PC-3 (cell line): ENCODE measurements at regions not wholly inside any gene's neighbourhood (a gene's known extent, or its start where the extent isn't known, plus 50 kb on each side); places are given as distances from the start of the nearest gene placed in this dataset.

ENCODE experiments used
- ATAC-seq: fragments of 200-7000 bp; cut with Tn5 transposase; 2 replicates; pipeline ENCODE4 v1.9.1; 2020; ENCODE audit warnings: mild to moderate bottlenecking, moderate library complexity
- BruUV-seq: library from RNA; stranded (reverse); fragments of 400-500 nt; replicated peaks from 2 replicates; lab custom pipeline; 2021; lab: Mats Ljungman, UMichigan
- CTCF ChIA-PET: fragments of 300-600 bp; sonication (Branson Sonifier 250); formaldehyde crosslinking; loops from one replicate; lab custom pipeline; 2022; ENCODE audit warnings: antibody characterized with exemption; lab: Charles Lee
- POLR2A ChIA-PET: fragments of 300-600 bp; sonication (Branson Sonifier 250); formaldehyde crosslinking; loops from one replicate; lab custom pipeline; 2022; ENCODE audit warnings: antibody characterized with exemption; ENCODE audit not compliant: unreplicated experiment; lab: Charles Lee
- DNase-seq: peaks from one replicate; pipeline ENCODE4 v3.0.0-alpha.2; 2015
- H2AFZ ChIP-seq: fragments of 300-600 bp; sonication (generic); 2 replicates; pipeline ENCODE4 v1.6.0; 2016; ENCODE audit warnings: antibody characterized with exemption, low read length
- H3F3A ChIP-seq: fragments of 300-600 bp; sonication (generic); one replicate; pipeline ENCODE4 v1.6.0; 2017; ENCODE audit warnings: antibody characterized with exemption, low read length, control low read depth, mild to moderate bottlenecking; ENCODE audit not compliant: unreplicated experiment
- H3K27ac ChIP-seq: fragments of 300-600 bp; sonication (generic); 2 replicates; pipeline ENCODE4 v1.5.1; 2016; ENCODE audit warnings: mild to moderate bottlenecking, low read length
- H3K27me3 ChIP-seq: fragments of 300-600 bp; sonication (generic); 2 replicates; pipeline ENCODE4 v1.6.1; 2016; ENCODE audit warnings: low read length, mixed read lengths
- H3K36me3 ChIP-seq: fragments of 300-600 bp; sonication (generic); 2 replicates; pipeline ENCODE4 v1.6.1; 2016; ENCODE audit warnings: low read depth, mixed run types, low read length, mixed read lengths
- H3K4me1 ChIP-seq: fragments of 300-600 bp; sonication (generic); 2 replicates; pipeline ENCODE4 v1.5.1; 2016; ENCODE audit warnings: low read length; ENCODE audit not compliant: insufficient read depth
- H3K4me2 ChIP-seq: fragments of 300-600 bp; sonication (generic); 2 replicates; pipeline ENCODE4 v1.6.0; 2016; ENCODE audit warnings: low read length
- H3K4me3 ChIP-seq: fragments of 300-600 bp; sonication (generic); 2 replicates; pipeline ENCODE4 v1.5.1; 2016; ENCODE audit warnings: mild to moderate bottlenecking, low read length, mixed read lengths
- H3K79me2 ChIP-seq: fragments of 300-600 bp; sonication (generic); 2 replicates; pipeline ENCODE4 v1.6.1; 2017; ENCODE audit warnings: low read length, mixed read lengths
- H3K9ac ChIP-seq: fragments of 300-600 bp; sonication (generic); 2 replicates; pipeline ENCODE4 v1.6.0; 2016; ENCODE audit warnings: mild to moderate bottlenecking, low read length
- H3K9me2 ChIP-seq: fragments of 300-600 bp; sonication (generic); replicated peaks from 2 replicates; pipeline ENCODE4 v1.6.1; 2016; ENCODE audit warnings: mixed run types, low read length, mixed read lengths
- H3K9me3 ChIP-seq: fragments of 300-600 bp; sonication (generic); 2 replicates; pipeline ENCODE4 v1.6.1; 2016; ENCODE audit warnings: low read length, mixed read lengths
- H4K20me1 ChIP-seq: fragments of 300-600 bp; sonication (generic); 2 replicates; pipeline ENCODE4 v1.6.1; 2016; ENCODE audit warnings: low read length, mixed read lengths
- CTCF ChIP-seq: fragments of 300-600 bp; sonication (generic); conservative IDR thresholded peaks from 2 replicates; pipeline ENCODE4 v1.5.1; 2017; ENCODE audit warnings: antibody characterized with exemption, low read depth, mild to moderate bottlenecking, low read length
- EZH2 ChIP-seq: fragments of 300-600 bp; sonication (generic); IDR thresholded peaks from one replicate; pipeline ENCODE4 v1.6.1; 2017; ENCODE audit warnings: antibody characterized with exemption, mild to moderate bottlenecking, low read length; ENCODE audit not compliant: unreplicated experiment
- EZH2phosphoT487 ChIP-seq: fragments of 300-600 bp; sonication (generic); IDR thresholded peaks from 2 replicates; pipeline ENCODE4 v1.6.1; 2018; ENCODE audit warnings: mild to moderate bottlenecking, antibody characterized with exemption, low read length, borderline replicate concordance
- intact Hi-C: fragments of 100-400 bp; cut with micrococcal nuclease; formaldehyde crosslinking; loops from 2 replicates; pipeline ENCODE4 v1.9.0; 2023

- H4K20me1 ChIP-seq: no peaks in the 10 kb centered on the region
- no peaks in the 10 kb centered on the region for H3K9me3 ChIP-seq
- H3K4me3 ChIP-seq: no peak overlapping the region
- ChIA-PET POLR2A (no interaction called here), CTCF (no interaction called here)
- H3K27ac ChIP-seq: no peak overlapping the region
- TF ChIP-seq EZH2phosphoT487: no peak
- TF ChIP-seq CTCF: no peak
- TF ChIP-seq EZH2: no peak
- DNase-seq (peak; percentile 61), ATAC-seq (peak; percentile 63)
- no peaks in the 10 kb centered on the region for H3K79me2 ChIP-seq
- H3K36me3 ChIP-seq: no peaks in the 10 kb centered on the region
- H3K4me2 ChIP-seq: no peak overlapping the region
- no TSS peak for BruUV-seq
- H3K9ac ChIP-seq: no peak overlapping the region
- H2AFZ ChIP-seq: no peak overlapping the region
- intact Hi-C loops: no loop called here
- no peaks in the 10 kb centered on the region for H3K27me3 ChIP-seq
- peaks cover 10% of the 10 kb centered on the region for H3K4me1 ChIP-seq
- H3F3A ChIP-seq: no peaks in the 10 kb centered on the region
- H3K9me2 ChIP-seq: no peaks in the 10 kb centered on the region
Observed at GRCh38 chr14:52380294-52380693, 66.2 kb downstream of the PTGER2 start.
